Lung (tissue), 11 donors: ENCODE measurements at regions not wholly inside any gene's neighbourhood (a gene's known extent, or its start where the extent isn't known, plus 50 kb on each side); places are given as distances from the start of the nearest gene placed in this dataset.
A peak's percentile ranks its signal among the peaks of the same experiment; 100 is the strongest.

Experiments used
- ATAC-seq: fragments of 200-7000 bp; cut with Tn5 transposase; one replicate; pipeline ENCODE4 v1.9.1; 2020; ENCODE audit warnings: moderate number of reproducible peaks; ENCODE audit not compliant: insufficient read depth, low FRiP score
- DNase-seq, 3 donors: peaks; one replicate each; pipeline ENCODE4 v3.0.0-alpha.2; 2013 to 2017
- H3K27ac ChIP-seq, 2 donors: one replicate each; pipeline ENCODE4 v1.5.1; 2013; ENCODE audit warnings: mild to moderate bottlenecking in 2 of 2, moderate library complexity in 2 of 2, control low read depth in 1 of 2, inconsistent platforms in 1 of 2, low read depth in 1 of 2, low read length in 1 of 2
- H3K27me3 ChIP-seq, 3 donors: one replicate each; pipeline ENCODE4 v1.5.1; 2013; ENCODE audit warnings: low read length in 2 of 3; ENCODE audit not compliant: control insufficient read depth in 3 of 3, insufficient read depth in 3 of 3
- H3K36me3 ChIP-seq, 4 donors: one replicate each; pipeline ENCODE4 v1.5.1; 2013; ENCODE audit warnings: low read length in 4 of 4, mild to moderate bottlenecking in 1 of 4, moderate library complexity in 1 of 4; ENCODE audit not compliant: control insufficient read depth in 4 of 4, insufficient read depth in 4 of 4
- H3K4me1 ChIP-seq, 5 donors: one replicate each; pipeline ENCODE4 v1.5.1; 2013; ENCODE audit warnings: low read length in 5 of 5, mild to moderate bottlenecking in 2 of 5, moderate library complexity in 1 of 5; ENCODE audit not compliant: control insufficient read depth in 5 of 5, insufficient read depth in 5 of 5
- H3K4me3 ChIP-seq: one replicate; pipeline ENCODE4 v1.5.1; 2013; ENCODE audit warnings: mild to moderate bottlenecking, control low read depth, moderate library complexity
- H3K9ac ChIP-seq, 2 donors: one replicate each; pipeline ENCODE4 v1.5.1; 2013; ENCODE audit warnings: low read length in 2 of 2, control low read depth in 1 of 2; ENCODE audit not compliant: insufficient read depth in 1 of 2
- H3K9me3 ChIP-seq, 4 donors: one replicate each; pipeline ENCODE4 v1.5.1; 2013; ENCODE audit warnings: low read length in 3 of 4, mild to moderate bottlenecking in 1 of 4, moderate library complexity in 1 of 4; ENCODE audit not compliant: control insufficient read depth in 4 of 4, insufficient read depth in 3 of 4
- WGBS, 2 donors: extraction: QIAGEN DNeasy Blood & Tissue Kit; methylation state at CpG; one replicate each; pipeline ENCODE4 v1.1.7; 2013; 5-methylcytosine and 5-hydroxymethylcytosine counted together
- TF ChIP-seq, protein P1 (sequence below): IDR thresholded peaks from 2 replicates; pipeline ENCODE4 v1.5.1; 2012; ENCODE audit warnings: mild to moderate bottlenecking; ENCODE audit errors: control extremely low read depth, extremely low read depth
- donor health status: control.
- donor health status: control.
- donor health status: Bipolar disorder and iron deficiency.
- donor health status: healthy.
- donor health status: DM: yes; HTN: yes; CAD: no.

GRCh38 chr2:144230448-144231085 lies 289.4 kb downstream of the ZEB2 start:
- WGBS, 2 donors = 46 to 73% methylated on average over 1 of the region's 1 CpG
- DNase-seq = no peak
- no peaks in the 10 kb centered on the region for H3K27me3 ChIP-seq

GRCh38 chr2:144230033-144230432 lies 289.9 kb downstream of the ZEB2 start:
- H3K36me3 ChIP-seq = peaks cover 0 to 2% (median 0%) of the 10 kb centered on the region in 4 donors
- H3K27ac ChIP-seq = no peak overlapping the region
- no peak overlapping the region for H3K4me3 ChIP-seq
- ATAC-seq (no peak), DNase-seq (peak in 1 of 3 donors; percentile 55)
- 91 to 92% methylated on average over 4 of the region's 4 CpGs for WGBS, 2 donors
- peaks cover 1 to 52% (median 5%) of the 10 kb centered on the region in 5 donors for H3K4me1 ChIP-seq
- TF ChIP-seq, protein P1, sequence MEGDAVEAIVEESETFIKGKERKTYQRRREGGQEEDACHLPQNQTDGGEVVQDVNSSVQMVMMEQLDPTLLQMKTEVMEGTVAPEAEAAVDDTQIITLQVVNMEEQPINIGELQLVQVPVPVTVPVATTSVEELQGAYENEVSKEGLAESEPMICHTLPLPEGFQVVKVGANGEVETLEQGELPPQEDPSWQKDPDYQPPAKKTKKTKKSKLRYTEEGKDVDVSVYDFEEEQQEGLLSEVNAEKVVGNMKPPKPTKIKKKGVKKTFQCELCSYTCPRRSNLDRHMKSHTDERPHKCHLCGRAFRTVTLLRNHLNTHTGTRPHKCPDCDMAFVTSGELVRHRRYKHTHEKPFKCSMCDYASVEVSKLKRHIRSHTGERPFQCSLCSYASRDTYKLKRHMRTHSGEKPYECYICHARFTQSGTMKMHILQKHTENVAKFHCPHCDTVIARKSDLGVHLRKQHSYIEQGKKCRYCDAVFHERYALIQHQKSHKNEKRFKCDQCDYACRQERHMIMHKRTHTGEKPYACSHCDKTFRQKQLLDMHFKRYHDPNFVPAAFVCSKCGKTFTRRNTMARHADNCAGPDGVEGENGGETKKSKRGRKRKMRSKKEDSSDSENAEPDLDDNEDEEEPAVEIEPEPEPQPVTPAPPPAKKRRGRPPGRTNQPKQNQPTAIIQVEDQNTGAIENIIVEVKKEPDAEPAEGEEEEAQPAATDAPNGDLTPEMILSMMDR = no peak
- H3K9ac ChIP-seq = no peak overlapping the region
- no peaks in the 10 kb centered on the region for H3K9me3 ChIP-seq
- no peaks in the 10 kb centered on the region for H3K27me3 ChIP-seq

More at GRCh38 chr2:144230448-144231085, 289.4 kb downstream of the ZEB2 start:
- peaks cover 1 to 57% (median 5%) of the 10 kb centered on the region in 5 donors for H3K4me1 ChIP-seq
- ATAC-seq = no peak
- no peak overlapping the region for H3K9ac ChIP-seq
- H3K4me3 ChIP-seq = no peak overlapping the region
- no peaks in the 10 kb centered on the region for H3K9me3 ChIP-seq
- TF ChIP-seq, protein P1 = no peak
- H3K36me3 ChIP-seq = peaks cover 0 to 2% (median 0%) of the 10 kb centered on the region in 4 donors
- no peak overlapping the region for H3K27ac ChIP-seq

GRCh38 chr2:144229296-144229695 lies 290.6 kb downstream of the ZEB2 start:
- TF ChIP-seq, protein P1 = no peak
- no peak overlapping the region for H3K27ac ChIP-seq

More at GRCh38 chr2:144229296-144229695, 290.6 kb downstream of the ZEB2 start:
- H3K9me3 ChIP-seq = no peaks in the 10 kb centered on the region
- H3K27me3 ChIP-seq = no peaks in the 10 kb centered on the region
- peak overlapping the region in 1 of 2 donors; percentile 17 for H3K9ac ChIP-seq
- H3K4me1 ChIP-seq = peaks cover 1 to 45% (median 5%) of the 10 kb centered on the region in 5 donors
- H3K36me3 ChIP-seq = peaks cover 0 to 2% (median 0%) of the 10 kb centered on the region in 4 donors
- ATAC-seq (no peak), DNase-seq (no peak)
- WGBS, 2 donors = 88 to 90% methylated on average over 1 of the region's 1 CpG
- H3K4me3 ChIP-seq = no peak overlapping the region
